ENCODE measurements at regions not wholly inside any gene's neighbourhood (a gene's known extent, or its start where the extent isn't known, plus 50 kb on each side); places are given as distances from the start of the nearest gene placed in this dataset.

DNA sequence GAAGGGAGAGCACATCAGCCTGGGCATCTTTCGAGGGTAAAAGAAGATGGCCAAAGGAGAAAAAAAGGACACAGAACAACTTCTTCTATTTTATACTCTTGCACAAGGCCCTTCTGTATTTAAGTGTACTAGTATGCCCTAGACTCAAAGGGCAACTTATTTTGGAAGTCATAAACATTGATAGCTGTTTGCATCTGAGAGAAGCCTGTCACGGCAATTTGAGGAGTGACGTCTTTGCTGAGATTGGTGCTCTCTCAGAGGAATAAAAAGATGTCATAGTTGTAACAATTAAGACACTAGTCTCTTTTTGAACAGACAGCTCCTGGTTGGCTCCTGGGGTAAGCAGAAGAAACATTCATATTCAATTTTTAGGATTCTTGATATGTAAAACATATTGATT, 260.4 kb upstream of the TTC14 start:
- DNase-seq (ENCODE audit: low spot score) = no peak

- DNase-seq (ENCODE audit: low spot score) = no peak
These were observed 250.4 kb upstream of the TTC14 start for GRCh38 chr3:180351601-180352000.

DNA sequence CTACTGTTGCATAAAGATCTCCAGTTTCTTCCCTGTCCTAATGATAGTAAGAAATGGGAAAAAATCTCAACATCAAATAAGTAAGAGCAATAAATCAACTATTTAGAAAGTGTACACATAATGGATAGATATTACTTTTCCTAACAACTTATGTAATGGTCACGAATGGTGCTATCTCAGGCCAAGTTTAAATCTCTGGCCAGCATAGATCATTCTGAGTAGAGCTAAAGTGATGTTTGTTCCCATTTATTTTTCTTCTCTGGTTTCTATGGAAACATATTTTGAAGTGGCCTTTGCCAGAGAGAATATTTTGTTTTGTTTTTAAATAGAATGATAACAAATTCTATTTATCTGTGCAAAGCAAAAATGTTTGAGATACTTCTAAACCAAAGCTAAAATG, 249.7 kb upstream of the TTC14 start:
- no peak for DNase-seq (ENCODE audit: low spot score)

- DNase-seq (ENCODE audit: low spot score) = no peak
These were observed 247.7 kb upstream of the TTC14 start for GRCh38 chr3:180354214-180354613.

GRCh38 chr3:180358179-180358578, 243.8 kb upstream of the TTC14 start:
- peak; percentile 25 for DNase-seq (ENCODE audit: low spot score)

GRCh38 chr3:180359061-180359952, 242.7 kb upstream of the TTC14 start:
- DNase-seq (ENCODE audit: low spot score) = no peak

DNA sequence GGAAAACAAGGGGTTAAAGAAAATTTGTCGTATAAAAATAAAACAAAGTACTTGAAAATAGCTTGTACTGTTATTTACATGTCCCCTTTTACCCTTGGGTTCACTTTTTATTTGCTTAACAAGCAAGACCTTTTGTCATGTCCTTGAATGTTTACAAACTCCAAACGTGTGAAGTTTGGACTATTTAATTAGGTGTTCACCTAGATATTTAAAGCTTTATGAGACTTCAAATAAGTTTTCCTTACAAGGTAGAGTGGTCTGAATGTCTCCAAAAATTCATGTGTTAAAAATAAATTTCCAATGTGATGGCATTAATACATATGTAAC, 242.0 kb upstream of the TTC14 start:
- DNase-seq (ENCODE audit: low spot score) = no peak

DNA sequence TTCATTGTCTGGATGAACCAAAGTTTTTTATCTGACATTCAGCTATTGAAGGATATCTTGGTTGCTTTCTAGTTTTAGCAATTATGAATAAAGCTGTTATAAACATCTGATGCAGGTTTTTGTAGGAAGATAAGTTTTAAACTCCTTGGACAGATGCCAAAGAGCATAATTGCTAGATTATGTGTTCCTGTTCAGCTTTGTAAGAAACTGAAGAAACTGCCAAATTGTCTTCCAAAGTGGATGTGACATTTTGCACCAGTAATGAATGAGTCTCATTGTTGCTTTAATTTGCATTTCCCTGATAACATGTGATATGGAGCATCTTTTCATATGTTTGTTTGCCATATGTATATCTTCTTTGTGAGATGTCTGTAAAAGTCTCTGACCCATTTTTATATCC, 239.9 kb upstream of the TTC14 start:
- DNase-seq (ENCODE audit: low spot score) = no peak

- no peak for DNase-seq (ENCODE audit: low spot score)
These were observed 226.1 kb upstream of the TTC14 start for GRCh38 chr3:180375831-180376230.

DNA sequence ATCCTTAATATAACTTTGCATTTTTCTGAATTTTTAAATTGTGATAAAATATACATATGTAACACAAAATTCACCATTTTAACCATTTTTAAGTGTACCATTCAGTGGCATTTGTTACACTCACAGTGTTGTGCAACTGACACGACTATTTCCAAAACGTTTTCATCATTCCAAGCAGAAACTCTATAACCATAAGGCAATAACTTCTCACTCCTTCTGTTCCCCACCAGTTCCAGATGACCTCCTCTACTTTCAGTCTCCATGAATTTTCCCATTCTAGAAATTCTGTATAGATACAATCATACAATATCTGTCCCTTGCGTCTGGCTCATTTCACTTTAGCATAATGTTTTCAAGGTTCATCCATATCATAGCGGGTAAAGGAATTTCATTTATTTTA, 223.5 kb upstream of the TTC14 start:
- DNase-seq (ENCODE audit: low spot score) = no peak

DNA sequence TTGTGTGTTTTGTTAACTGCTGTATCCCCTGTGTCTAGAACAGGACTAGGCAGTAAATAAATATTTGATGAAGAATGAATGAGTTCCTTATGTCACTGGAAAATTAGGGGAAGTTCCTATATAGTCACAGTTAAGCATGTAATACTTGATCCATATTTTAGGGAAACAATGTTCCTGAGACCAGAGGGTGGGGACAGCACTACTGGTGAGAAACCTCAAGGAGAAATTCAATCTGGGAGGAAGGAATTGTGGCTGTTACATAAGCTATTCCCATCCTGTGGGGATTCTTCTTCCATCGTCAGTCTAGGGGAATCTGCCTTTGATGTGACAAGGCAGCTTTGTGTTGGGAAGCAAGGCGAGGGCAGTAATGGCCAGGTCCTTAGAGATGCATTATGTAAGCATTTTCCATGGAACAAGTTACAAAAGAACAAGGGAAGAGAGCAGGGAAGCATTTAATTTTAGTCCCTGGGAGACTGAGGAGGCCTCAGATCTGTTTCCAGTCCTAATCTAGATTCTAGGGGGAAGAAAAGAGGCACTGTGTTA, 219.3 kb upstream of the TTC14 start:
- DNase-seq (ENCODE audit: low spot score) = no peak

GRCh38 chr3:180383332-180384020, 218.5 kb upstream of the TTC14 start:
- DNase-seq (ENCODE audit: low spot score) = peak; percentile 12

- DNase-seq (ENCODE audit: low spot score) = no peak
These were observed 211.7 kb upstream of the TTC14 start for GRCh38 chr3:180390313-180390712.

DNA sequence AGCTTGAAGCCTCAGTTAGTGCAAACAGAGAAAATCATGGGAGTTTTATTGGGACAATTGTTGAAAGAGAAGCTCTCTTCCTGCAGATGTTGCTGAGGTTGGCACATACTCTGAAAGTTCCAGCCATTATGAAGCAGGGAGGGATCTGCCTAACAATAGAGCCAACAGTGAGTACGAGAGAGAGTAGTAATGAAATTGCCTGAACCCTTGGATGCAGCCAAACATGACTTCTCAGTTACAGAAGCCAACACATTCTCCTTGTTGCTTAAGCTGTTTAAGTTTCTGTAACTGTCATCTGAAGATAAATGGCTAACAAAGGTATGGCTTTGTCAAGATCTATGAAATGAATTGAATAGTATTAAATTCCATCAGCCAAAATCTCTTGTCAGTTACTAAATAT, 211.0 kb upstream of the TTC14 start:
- DNase-seq (ENCODE audit: low spot score) = no peak

GRCh38 chr3:180401226-180401625, 200.7 kb upstream of the TTC14 start:
- no peak for DNase-seq (ENCODE audit: low spot score)

- DNase-seq (ENCODE audit: low spot score) = no peak
These were observed 199.4 kb upstream of the TTC14 start for GRCh38 chr3:180402471-180403073.

DNA sequence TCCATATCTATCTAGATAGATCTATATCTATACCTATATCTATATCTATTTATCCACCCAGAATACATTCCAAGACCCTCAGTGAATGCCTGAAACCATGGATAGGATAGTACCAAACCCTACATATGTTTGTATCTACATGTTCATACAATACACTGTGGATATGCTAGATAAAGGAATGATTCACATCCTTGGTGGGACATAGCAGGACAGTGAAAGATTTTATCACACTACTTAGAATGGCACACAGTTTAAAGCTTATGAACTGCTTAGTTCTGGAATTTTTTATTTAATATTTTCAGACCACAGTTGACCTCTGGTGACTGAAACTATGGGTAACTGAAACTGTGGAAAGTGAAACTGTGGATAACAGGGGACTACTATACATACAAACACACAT, 198.8 kb upstream of the TTC14 start:
- no peak for DNase-seq (ENCODE audit: low spot score)

GRCh38 chr3:180408654-180409053, 193.3 kb upstream of the TTC14 start:
- DNase-seq (ENCODE audit: low spot score) = peak; percentile 81

- no peak for DNase-seq (ENCODE audit: low spot score)
These were observed 192.8 kb upstream of the TTC14 start for GRCh38 chr3:180409170-180409569.

DNA sequence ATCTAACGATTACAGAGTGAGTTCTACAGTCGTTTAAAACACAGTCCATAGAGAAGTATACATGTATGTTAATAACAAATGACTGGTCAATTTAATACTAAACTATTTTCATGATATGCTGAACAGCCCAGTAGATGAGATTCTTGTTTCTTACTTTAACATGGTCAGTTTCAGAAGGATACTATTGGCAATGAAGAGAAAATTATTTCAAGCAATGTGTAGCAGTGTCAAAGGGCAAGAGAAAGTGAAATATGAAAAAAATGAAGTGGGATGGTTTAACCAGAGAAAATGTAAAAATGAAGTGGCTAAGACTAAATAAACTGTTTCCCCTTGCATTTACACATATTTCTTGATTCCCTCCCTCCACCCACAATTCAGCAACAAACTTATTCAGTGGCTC, 192.1 kb upstream of the TTC14 start:
- no peak for DNase-seq (ENCODE audit: low spot score)

DNA sequence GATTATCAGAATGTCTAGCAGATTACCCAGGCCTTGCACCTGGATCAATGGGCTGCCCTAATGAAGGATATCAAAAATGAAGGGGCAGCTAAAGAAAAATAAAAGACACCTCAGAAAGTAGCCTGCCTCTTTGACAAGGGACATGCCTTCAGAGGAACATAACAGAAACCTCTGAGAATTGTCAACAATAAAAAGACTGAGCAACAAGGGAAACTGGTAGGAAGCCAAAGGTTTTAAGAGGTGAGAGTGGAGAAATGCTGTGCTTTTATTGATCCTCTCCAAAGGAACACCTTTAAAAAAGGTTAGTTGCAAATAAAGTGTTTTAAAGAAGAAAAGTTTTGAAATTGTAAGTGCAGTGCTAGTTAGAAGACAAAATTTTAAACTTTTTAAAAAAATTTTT, 187.8 kb upstream of the TTC14 start:
- no peak for DNase-seq (ENCODE audit: low spot score)

DNA sequence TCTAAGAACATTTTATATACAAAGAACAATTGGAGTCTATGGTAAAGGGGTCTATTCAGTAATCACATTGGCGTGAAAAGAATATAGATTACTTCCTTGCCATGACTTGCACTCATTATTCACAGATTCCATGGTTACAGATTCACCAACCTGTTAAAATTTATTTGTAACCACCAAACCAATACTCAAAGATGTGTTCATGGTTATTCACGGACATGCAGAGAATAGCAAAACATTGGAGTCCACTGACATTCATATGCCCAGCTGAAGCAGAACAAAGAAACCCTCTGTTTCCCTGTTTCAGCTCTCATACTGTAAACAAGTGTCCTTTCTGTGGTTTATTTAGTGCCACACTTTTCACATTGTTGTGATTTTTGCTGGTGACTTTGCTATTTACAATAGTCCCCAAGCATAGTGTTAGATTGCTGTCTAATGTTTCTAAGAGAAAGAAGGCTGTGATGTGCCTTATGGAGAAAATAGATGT, 185.8 kb upstream of the TTC14 start:
- no peak for DNase-seq (ENCODE audit: low spot score)

DNA sequence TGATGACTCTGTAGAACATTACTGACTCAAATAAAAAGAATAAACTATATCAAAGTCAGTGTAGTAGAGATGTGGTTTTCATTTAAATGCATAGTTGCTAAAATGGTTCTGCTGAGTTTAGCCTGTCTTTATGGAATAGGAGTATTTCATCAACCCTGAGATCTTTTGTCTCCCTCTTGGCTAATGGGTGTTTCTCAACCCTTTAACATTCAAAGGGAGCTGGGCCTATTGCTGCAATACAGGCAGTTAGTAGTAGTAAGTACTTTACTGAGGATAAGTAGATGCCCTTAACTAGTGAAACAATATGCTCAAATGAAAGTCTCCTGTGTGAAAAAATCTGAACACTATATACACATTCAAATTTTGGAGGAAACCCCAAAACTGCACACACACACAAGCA, 184.7 kb upstream of the TTC14 start:
- no peak for DNase-seq (ENCODE audit: low spot score)
